ENCODE measurements at regions not wholly inside any gene's neighbourhood (a gene's known extent, or its start where the extent isn't known, plus 50 kb on each side); places are given as distances from the start of the nearest gene placed in this dataset.

- DNase-seq = no peak
- Histone ChIP-seq H3K4me1 (peaks cover 0 to 3% (median 0%) of the 10 kb centered on the region in 12 donors), H3K36me3 (no peaks in the 10 kb centered on the region), H3K4me3 (no peak overlapping the region), H3K27me3 (no peaks in the 10 kb centered on the region), H3K27ac (no peak overlapping the region), H3K9me3 (no peaks in the 10 kb centered on the region)
- intact Hi-C loops (cut with DNase I) = no loop called here
- 81 to 87% (median 85%) methylated on average over 3 of the region's 3 CpGs for WGBS, 4 donors
- TF ChIP-seq, protein P1, sequence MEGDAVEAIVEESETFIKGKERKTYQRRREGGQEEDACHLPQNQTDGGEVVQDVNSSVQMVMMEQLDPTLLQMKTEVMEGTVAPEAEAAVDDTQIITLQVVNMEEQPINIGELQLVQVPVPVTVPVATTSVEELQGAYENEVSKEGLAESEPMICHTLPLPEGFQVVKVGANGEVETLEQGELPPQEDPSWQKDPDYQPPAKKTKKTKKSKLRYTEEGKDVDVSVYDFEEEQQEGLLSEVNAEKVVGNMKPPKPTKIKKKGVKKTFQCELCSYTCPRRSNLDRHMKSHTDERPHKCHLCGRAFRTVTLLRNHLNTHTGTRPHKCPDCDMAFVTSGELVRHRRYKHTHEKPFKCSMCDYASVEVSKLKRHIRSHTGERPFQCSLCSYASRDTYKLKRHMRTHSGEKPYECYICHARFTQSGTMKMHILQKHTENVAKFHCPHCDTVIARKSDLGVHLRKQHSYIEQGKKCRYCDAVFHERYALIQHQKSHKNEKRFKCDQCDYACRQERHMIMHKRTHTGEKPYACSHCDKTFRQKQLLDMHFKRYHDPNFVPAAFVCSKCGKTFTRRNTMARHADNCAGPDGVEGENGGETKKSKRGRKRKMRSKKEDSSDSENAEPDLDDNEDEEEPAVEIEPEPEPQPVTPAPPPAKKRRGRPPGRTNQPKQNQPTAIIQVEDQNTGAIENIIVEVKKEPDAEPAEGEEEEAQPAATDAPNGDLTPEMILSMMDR (IDR thresholded peaks at IDR 0.05) = no peak
- TF ChIP-seq POLR2A (IDR thresholded peaks at IDR 0.05) = no peak
- no peak for ATAC-seq
Measured at GRCh38 chr6:141131616-141132015, 1001.1 kb upstream of the GJE1 start.

DNA sequence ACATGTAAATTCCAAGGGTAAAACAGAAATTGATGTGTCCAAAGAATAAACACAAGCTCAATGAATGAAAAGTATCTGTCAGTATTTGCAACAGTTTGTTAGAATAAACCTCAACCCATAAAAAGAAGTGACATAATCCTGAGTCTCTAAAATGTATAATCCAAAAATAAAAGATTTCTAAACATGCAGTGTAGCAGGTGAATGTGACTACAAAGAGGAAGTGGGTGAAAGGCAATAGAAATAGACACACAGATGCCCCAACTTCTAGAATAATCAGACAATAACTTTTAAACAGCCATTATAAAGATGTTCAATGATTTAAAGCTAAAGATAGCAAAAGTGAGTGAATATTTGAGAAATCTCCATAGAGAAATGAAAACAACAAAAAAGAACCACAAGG is 1009.2 kb upstream of the GJE1 start:
- H3K36me3 ChIP-seq = no peaks in the 10 kb centered on the region
- H3K9me3 ChIP-seq = no peaks in the 10 kb centered on the region
- ATAC-seq (no peak), DNase-seq (no peak)
- H3K4me3 ChIP-seq = no peak overlapping the region
- intact Hi-C loops (cut with DNase I) = no loop called here
- TF ChIP-seq POLR2A (IDR thresholded peaks at IDR 0.05) = no peak
- TF ChIP-seq, protein P1 (IDR thresholded peaks at IDR 0.05) = no peak
- no peaks in the 10 kb centered on the region for H3K27me3 ChIP-seq
- H3K4me1 ChIP-seq = no peaks in the 10 kb centered on the region
- no peak overlapping the region for H3K27ac ChIP-seq

DNA sequence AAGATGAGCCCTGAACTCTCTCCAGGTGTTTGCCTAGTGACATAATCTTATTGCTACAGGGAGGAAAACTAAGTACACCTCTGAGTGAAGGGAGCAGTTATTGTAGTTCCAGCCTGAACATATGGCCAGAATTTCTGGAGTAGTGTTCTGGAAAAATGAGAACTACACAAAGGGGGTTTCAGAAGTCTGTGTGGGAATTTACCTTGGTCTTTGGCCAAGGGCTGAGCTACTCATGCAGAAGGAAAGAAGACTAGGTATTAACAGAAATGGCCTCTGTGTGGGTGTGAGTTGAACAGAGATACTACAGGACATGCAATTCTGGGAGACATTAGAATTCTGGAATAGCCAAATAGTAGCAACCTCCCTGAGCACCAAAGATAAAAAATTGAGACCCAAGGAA is 1009.7 kb upstream of the GJE1 start:
- no peaks in the 10 kb centered on the region for H3K27me3 ChIP-seq
- DNase-seq = no peak
- no peak overlapping the region for H3K27ac ChIP-seq
- ATAC-seq = no peak
- no peaks in the 10 kb centered on the region for H3K36me3 ChIP-seq
- TF ChIP-seq POLR2A (IDR thresholded peaks at IDR 0.05) = no peak
- TF ChIP-seq, protein P1 (IDR thresholded peaks at IDR 0.05) = no peak
- H3K9me3 ChIP-seq = no peaks in the 10 kb centered on the region
- no peak overlapping the region for H3K4me3 ChIP-seq
- H3K4me1 ChIP-seq = no peaks in the 10 kb centered on the region
- intact Hi-C loops (cut with DNase I) = no loop called here

DNA sequence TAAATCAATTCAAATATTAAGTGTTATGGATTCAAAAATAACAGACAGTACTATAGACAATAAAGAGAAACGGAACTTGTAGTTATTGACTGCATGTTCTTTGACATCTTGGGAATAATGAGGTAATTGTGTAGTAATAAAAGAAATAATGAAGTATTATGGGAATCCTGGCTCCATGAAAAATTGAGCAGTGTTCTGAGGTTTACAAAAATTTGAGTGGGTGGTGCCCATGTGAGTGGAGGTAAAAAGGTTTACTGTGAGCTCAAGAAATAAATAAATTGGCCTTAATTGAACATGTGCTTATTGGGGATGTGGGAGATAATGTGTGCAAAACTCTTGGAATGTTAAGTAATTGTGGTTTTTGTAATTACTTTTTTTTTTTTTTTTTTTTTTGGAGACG is 1013.7 kb upstream of the GJE1 start:
- peaks cover 0 to 8% (median 0%) of the 10 kb centered on the region in 12 donors for H3K4me1 ChIP-seq
- H3K36me3 ChIP-seq = no peaks in the 10 kb centered on the region
- H3K9me3 ChIP-seq = no peaks in the 10 kb centered on the region
- H3K27ac ChIP-seq = no peak overlapping the region
- ATAC-seq = no peak
- TF ChIP-seq POLR2A (IDR thresholded peaks at IDR 0.05) = no peak
- TF ChIP-seq, protein P1 (IDR thresholded peaks at IDR 0.05) = no peak
- no peak for DNase-seq
- intact Hi-C loops (cut with DNase I) = no loop called here
- H3K27me3 ChIP-seq = no peaks in the 10 kb centered on the region
- 46 to 75% (median 58%) methylated on average over 2 of the region's 2 CpGs for WGBS, 4 donors
- no peak overlapping the region for H3K4me3 ChIP-seq

Data from heart left ventricle (tissue), 16 donors.